Fibroblast of skin of back (primary cell): ENCODE measurements at regions not wholly inside any gene's neighbourhood (a gene's known extent, or its start where the extent isn't known, plus 50 kb on each side); places are given as distances from the start of the nearest gene placed in this dataset.

ENCODE experiments used
- DNase-seq: peaks from one replicate; pipeline ENCODE4 v3.0.0-alpha.2; 2013

DNA sequence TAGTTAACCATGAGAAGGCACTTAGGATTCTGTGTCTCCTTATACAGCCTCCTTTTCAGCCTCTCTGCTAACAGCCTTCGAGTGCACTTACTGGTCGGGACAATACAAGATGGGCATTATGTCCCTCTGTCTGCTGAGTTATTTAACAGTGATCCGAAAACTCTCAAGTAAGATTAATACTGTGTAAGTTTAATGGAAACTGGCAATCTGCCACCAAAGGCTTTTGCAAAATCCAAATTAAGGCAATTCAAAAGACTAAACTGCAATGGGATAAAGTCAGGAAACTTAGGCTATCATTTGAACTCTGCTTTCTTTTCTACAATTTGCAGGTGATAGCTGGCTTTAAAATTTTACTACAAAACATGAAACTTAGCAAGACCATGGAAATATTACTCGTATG, 477.8 kb downstream of the TFEC start:
- DNase-seq, result no peak

DNA sequence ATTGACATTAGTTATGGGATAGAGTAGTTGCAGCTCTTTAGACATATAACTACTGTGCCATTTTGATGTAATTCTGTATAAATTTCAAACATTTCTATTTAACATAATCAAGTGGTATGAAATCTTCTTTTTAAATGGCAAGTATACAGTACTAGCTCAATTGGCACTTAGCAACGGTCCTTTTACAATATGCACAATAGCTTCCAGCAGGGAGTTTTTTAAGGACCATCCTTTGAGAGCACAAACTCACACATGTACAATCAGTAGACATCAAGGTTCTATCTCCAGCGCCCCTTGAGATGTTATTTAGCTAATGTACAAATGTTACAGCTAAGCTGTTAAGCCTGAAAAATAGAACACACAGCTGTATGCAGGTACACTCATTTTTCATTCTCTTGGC, 480.7 kb downstream of the TFEC start:
- DNase-seq, result no peak

DNA sequence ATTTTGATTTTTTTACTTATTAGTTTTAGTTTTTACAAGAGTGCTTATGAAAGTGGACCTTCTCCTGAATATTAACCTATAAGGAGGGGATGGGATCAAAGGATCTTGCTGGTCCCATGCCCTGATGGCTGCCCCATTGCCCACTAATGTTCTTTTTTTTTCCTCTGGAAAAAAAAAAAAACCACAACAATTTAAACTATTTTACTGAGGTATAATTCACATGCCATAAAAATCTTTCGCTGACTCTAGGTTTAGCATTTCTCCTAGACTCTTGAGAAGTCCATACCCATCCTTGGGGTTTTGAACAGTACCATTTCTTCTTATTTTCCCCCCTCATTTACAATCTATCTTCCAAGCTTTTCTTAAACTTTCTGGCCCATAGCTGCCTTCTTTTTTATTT, 481.8 kb downstream of the TFEC start:
- DNase-seq, result peak; percentile 27

- DNase-seq, result peak; percentile 42
Observed at GRCh38 chr7:115546790-115547189, 483.8 kb downstream of the TFEC start.

DNA sequence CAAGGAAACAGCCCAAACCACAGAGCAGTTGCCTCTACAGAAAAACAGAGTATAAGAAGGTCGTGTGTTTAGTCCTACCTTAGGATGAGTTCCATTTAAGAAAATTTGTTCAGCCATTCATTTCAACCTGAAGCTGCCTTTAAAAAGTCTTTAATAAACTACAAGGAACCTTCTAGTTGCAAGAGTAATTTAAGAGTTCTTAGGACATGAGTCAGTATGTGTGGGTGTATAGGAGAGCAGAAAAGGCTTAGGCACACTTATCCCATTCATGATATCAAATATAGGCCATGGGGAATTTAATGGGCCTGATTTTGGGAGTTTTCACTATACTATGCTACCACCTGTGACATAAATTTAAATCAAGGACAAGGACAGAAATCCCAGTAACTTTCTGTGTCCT, 496.8 kb downstream of the TFEC start:
- DNase-seq, result no peak

GRCh38 chr7:115526278-115526677, 504.3 kb downstream of the TFEC start:
- DNase-seq, result no peak

DNA sequence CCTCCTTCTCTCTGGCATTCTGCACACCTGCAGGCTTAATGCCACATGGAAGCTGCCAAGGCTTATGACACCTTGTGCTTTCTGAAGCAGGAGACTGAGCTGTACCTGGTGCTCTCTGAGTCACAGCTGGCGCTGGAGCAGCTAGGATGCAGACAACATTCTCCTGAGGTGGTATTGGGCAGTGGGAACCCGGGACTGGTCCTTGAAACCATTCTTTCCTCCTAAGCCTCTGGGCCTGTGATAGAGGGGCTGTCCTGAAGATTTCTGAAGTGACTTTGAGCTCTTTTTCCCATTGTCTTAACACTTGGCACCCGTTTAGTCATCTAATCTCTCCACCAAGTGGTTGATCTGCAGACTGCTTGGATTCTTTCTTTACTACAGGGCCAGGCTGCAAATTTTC, 508.4 kb downstream of the TFEC start:
- DNase-seq, result no peak

- DNase-seq, result peak; percentile 46
Observed at GRCh38 chr7:115516341-115516740, 514.2 kb downstream of the TFEC start.

DNA sequence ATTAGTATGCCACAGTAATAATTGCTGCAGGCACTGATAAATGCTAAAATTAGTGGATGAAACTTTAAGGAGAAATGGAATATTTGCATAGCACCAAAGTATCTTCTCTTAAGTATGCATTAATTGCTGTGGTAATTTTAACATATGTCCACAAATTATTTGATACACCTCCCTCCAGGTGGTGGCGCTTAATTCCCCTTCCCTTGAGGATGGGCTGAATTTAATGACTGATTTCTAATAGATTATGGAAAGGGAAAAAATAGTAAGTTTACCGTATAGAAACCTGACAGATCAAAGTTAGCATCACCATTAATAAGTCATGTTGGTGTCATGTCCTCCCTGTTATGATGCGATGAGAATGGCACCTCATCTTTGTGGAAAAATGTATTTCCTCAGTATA, 519.2 kb downstream of the TFEC start:
- DNase-seq, result no peak

DNA sequence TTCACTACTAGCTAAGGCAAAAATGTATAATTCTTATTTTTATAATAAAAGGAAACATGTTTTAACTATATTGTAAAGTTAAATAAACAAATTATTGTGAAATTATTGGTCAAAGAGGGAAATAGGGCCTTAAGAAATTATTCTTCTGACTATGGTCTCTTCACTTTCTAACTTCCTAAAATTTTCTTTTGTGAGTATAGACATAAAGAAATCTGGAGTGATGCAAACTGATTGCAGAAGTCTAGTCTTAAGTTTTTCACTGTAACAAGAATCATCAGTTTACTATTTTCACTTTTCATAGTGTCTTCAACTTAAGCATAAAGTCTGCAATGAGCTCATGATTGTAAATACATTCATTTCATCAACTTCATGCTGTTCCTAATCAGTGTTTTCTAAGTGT, 525.4 kb downstream of the TFEC start:
- DNase-seq, result no peak

DNA sequence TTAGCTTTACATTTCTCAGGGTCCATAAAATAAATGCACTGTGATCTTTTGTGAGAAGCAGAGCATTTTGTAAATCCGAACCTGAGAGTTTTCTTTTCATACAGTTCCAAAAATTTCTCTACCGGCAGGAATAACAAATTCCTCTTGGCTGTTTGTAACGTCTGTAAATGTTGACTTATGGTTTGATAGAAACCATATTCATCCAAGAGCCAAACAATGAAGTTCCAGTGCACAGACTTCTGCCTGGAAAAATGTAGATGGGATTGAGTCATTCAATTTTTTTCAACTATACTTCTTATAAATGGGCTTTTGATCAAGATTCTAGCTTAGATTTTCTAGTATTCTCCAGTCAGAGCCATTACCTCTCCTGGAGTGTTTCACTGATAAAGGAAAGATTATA, 530.6 kb downstream of the TFEC start:
- peak; percentile 50 for DNase-seq

DNA sequence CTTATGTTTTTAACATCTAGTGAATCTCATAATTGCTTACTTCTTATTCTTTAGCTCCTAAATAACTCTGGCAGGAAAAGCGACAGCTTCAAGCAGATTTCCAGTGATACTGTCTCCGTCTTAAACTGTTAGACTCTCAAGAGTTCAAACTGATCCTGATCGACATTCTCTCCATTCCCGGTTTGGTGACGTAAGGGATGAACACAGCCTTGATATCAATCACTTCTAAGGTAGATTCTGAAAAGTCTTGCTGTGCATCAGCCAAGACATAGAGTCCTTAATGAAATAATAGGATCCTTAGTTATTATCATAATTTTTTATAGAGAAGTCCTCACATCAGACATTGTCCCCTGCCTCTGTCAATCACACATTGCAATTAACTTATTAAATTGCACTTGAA, 534.6 kb downstream of the TFEC start:
- no peak for DNase-seq

- no peak for DNase-seq
Observed at GRCh38 chr7:115494529-115495147, 535.9 kb downstream of the TFEC start.

- DNase-seq, result peak; percentile 58
Observed at GRCh38 chr7:115493381-115493780, 537.2 kb downstream of the TFEC start.

DNA sequence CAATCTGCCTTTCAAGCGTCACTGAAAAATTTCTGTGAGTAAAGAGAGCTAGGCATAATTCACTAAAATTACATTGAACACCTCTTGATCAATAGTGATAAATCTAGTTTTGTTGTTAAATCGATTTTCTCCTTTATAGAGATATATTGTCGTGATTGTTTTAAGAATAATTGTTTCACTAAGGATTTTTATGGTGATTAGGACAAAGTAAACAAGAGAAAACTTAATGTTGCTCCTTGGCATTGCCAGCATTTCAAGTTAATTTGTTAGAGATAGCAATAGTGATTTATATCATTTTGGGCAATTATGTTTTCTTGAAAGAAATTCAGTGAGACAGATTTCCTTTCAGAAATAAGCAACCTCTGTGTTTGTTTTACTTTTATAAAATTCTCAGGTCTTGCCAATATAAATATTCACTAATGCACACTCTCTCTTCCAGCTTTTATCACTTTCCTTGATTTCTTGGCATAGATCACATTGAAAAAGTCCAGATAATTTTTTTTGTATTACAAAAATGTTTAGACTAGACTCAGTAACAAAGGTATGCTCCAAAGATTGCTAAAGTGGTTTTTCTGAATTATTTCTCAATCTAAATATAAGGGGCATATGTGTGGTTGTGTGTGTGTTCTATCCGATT, 538.7 kb downstream of the TFEC start:
- no peak for DNase-seq

- no peak for DNase-seq
Observed at GRCh38 chr7:115479448-115479847, 551.1 kb downstream of the TFEC start.

DNA sequence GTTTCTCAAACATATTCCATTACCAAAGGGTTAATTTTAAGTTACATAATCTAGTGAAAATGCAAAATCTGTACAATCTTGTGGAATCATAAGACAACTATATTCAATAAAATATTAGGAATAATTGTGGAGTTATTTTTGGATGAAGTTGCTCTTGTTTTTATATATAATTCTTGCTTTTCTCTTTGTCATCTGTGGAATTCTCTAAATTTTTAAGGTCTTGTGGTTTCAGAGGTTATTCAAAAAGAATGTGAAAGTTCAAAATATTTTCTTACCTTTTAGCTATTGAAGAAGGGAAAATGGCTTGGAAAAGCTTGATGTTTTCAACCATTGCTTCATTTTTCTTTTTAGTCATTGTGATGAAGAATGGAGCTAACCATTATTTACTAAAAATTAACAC, 552.1 kb downstream of the TFEC start:
- peak; percentile 42 for DNase-seq

DNA sequence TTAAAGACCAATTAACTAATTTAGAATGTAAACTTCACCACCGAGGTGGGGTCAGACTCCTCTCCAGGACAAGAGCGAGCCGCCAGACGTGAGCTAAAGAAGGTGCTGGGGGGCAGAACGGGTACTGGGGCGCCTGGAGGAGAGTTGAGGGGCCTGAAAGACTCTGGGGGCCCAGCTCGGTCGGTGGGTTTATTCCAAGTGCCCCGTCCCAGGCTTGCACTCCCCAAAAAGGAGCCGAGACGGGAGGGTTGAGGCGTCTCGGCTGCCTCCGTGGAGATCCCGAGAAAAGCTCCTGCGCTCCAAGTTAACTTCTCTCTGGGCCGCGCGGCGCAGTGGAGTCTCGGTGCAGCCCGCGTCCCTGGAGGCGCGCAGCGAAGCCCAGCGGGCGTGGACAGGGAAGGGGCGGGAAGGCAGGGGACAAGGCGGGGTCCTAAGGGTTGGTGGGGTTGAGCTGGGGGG, 553.3 kb downstream of the TFEC start:
- peak; percentile 29 for DNase-seq

DNA sequence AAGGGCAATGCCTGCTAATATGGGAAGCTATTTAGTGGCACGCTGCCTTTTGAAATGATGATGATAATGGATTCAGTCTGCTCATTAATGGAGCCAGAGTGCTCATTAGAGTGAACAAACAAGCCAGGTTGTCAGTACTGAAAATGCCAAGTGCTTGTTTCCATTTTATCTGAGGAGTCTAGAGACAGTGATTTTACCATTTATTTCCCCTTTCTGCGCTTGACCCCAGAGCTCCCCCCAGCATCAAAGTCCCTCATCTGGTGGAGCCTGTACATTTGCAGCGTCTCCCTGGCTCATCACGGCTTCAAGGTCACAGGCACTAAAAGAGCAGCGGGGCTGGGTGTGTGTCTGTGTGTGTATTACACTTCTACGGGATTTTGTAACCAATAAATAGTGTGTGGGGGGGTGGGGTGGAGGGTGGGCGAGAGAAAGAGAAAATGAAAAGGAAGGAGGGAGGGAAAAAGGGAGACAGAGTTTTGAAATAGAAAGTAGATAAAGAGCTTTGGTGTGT, 553.8 kb downstream of the TFEC start:
- no peak for DNase-seq

- DNase-seq, result no peak
Observed at GRCh38 chr7:115475761-115476385, 554.0 kb downstream of the MDFIC start.

DNA sequence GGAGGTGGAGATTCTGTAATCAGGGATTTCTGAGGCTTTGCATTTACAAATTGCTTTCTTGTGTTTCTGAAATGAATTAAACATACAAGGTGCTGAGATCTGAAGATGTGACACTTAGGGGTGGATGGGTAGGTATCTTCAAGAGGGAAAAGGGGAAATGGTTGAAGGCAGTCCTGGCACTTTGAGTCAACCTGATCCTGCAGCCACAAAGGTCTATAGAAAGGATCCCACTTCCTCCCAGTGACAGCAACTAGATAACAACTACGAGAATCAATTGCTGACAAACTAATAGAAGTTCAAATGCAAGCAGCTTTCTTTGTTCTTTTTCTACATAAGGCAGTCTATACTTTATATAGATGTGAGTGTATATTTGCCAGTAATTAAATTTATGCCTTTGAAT, 553.3 kb downstream of the MDFIC start:
- no peak for DNase-seq

DNA sequence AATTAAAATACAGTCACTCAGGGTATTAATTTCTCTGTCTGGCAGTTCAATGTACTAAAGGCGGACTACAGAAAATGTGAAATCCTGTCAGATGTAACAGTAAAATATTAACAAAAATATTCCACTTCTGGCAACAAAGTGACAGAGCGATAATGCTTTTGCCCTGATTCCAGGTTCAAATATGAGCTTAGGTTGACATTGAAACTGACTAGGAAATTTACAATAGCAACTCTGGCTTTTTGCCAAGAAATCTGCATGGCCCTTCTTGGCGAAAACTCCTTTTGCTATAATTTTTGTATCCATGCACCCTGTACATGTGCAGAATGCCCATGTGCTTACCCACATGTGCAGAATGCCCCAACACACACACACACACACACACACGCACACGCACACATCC, 552.2 kb downstream of the MDFIC start:
- DNase-seq, result no peak

- DNase-seq, result peak; percentile 46
Observed at GRCh38 chr7:115471891-115472290, 550.0 kb downstream of the MDFIC start.
